ENCODE measurements at regions not wholly inside any gene's neighbourhood (a gene's known extent, or its start where the extent isn't known, plus 50 kb on each side); places are given as distances from the start of the nearest gene placed in this dataset.
"Not testable (repeated sequence)": the region's sequence is repeated elsewhere in the genome, so short reads cannot be mapped to it uniquely, and the experiment has no call there.

DNA sequence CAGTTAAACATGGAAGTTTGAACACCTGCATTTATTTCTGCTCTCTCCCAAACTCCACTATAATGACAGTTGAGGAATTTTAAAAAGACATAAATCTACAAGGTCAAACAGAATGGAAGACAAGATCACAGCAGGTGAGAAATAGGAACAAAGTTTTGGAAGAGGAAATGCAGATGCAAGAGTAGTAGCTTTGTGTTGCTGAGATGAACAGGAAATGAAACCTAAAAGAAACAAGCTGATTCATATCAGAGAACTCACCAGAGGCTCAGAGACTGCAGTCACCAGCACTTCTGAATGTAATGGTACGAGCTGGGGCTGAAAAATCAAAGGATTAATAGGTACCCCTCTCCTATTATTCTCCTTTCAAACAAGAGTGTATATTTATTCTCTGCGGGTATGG lies 459.9 kb downstream of the RAP2B start:
- peak; percentile 66 for DNase-seq

DNA sequence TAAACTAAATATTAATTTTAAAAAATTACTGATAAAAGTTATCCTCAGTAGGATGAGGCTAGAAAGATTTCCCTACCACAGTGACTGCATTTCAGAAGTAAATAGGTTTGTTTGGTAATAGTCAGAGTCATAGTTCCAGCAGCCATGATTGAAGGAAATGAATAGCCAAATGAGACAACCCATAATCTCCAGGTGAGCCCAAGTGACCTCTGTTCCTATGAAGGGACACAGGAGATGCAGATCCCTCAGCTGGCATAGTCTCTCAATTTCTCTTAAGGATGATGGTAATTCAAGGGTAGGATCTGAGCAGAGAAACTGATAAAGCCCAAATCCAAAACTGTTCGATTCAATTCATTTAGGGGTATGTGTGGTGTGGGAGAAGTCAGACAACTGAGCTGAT lies 461.8 kb downstream of the RAP2B start:
- DNase-seq, result no peak

DNA sequence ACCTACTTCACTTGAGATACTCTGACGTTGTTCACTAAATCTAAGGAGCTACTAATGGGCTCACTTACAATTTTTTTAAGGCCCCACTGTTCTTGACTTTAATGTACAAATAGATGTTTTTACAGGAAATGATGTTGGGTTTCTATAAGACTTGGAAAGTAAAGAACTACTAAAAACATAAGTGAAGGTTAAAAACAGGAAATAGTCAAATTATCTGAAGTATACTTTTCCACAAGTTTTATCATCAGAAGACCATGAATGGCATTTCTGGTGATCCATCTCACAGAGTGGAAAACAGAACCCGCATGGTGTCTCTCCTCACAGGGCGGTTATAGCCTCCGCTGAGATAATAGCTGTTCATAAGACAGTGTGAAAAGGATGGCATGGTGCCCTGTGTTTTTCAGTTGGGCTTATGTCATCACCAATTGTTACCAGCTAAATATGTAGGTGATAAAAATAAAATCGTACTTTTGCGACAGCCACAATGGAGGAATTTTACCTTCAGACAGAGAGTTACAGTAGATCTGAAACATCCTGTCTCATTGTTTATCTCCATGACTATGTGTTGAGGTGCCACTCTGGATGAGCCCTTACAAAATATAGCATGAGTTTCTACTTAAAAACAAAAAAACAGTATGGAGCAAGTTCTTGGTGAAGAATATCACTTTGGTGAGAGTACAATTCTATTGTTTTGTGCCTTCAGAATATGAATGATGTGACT lies 462.4 kb downstream of the RAP2B start:
- no peak for DNase-seq

DNA sequence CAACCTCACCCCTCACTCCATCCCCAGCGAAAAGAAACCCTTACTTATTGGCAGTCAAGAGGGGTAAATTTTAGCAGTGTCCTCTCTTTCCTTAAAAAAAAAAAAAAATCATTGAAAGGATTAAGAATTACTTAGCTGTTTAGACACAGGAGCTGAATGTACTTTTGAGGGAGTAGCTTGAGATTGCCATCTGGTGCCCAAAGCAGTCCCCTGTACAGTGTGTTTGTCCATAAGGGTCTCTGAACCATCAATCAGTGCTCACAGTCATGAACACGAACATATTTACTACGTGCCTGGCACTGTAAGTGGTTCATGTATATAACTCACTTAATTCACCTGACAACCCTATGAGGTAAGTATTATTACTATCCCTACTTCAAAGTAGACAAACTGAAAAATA lies 463.5 kb downstream of the RAP2B start:
- DNase-seq, result no peak

DNA sequence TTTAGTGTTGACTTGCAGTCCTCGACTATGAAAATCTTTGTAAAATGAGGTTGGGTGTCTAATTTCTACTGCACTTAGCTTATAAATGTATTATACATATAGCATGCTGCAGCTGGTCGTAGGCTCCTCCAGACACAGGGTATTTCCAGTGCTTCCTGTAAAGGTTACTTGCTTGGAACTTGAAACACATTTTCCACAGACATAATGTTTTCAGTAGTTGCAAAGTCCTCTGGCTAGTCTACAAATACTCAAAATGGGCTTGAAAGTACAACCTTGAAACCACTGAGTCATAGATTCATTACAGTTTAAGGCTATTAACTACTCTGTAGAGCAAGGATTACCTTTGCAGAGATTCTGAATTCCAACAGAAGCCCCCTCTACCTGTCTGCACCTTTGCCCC lies 464.1 kb downstream of the RAP2B start:
- DNase-seq, result no peak

DNA sequence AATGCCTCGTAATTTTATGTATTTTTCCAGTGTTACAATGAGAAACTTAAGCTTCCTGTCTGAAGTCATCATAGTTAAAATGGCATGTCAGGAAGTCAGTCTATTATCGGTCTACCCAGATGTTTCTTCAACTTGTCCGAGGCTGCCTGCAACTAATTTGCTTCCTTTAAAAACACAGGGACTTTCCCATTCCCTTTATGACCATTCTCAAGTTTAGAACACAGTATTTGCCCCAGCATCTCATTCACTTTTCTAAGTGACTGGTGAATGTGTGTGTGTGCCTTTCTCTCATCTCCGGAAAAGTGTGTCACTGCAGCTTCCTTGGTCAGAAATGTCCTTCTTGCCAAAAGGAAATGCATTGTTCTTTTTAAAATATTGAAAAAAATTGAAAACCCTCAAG lies 466.6 kb downstream of the RAP2B start:
- DNase-seq, result no peak

DNA sequence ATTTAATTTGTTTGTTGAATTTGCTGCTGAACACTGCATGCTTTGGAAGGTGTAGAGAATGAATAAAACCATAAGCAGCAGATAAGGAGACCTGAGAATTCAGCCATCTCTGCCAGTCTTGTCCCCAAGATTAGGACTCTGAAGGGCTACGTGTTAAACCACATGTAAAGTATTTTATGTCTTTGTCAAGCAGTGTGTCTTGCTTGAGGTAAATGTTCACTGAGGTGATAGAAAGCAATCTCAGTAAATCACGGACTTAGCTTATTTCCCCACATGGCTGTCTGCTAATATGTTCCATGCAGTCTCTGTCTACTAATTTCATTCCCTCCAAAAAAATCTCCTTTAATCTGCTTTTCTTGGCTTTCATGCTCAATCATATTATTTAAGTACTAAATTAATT lies 467.1 kb downstream of the RAP2B start:
- DNase-seq, result no peak

DNA sequence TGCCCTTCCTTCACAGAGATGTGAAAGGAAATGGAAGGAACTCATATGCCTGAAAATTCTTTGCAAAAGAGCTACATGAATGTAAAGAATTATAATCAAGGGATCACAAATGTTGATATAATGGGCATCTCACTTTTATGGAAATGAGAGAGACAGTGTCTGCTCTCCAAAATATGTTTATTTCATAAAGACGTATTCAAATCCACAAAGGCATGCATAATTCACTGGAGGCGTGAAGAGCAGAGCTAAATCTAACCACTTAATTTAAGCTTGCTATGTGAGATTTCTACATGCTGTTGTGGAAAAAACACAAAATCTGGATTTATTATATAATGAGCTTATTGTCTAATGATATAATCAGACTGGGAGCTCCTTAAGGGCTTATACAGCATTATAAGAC lies 469.1 kb downstream of the RAP2B start:
- no peak for DNase-seq

DNA sequence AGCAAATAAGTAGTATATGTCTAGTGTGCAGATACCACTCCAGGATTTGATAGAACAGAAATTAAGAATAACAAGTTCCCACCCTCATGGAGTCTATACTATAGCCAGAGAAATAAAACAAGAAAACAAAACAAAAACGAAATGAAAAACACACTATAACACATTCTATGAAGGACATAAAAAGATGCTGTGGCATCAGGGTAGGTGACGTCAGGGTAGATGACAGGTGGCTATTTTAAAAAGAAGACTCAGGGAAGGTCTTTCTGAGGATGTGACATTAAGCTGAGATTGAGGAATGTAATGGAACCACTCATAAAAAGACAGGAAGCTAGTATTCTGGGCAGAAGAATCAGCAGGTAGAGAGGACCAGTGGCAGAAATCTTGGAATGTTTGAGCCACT lies 469.6 kb downstream of the RAP2B start:
- no peak for DNase-seq

DNA sequence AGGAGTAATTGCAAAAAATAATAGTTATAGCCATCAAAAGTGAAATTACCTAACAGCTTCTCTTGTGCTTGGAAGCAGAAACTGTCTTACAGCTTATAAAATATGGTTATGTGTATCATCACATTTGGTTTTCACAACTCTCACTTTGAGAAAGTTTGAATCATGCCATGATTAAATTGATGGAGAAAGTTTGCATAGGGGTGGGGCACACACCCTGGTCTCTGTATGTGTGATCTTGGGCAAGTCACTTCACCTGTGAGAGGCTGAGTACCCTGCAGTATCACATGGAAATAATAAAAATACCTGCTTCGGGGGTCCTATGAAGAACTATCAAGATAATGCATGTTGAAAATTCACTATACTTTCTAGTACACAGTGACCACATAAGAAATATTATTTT lies 471.4 kb downstream of the RAP2B start:
- DNase-seq, result no peak

DNA sequence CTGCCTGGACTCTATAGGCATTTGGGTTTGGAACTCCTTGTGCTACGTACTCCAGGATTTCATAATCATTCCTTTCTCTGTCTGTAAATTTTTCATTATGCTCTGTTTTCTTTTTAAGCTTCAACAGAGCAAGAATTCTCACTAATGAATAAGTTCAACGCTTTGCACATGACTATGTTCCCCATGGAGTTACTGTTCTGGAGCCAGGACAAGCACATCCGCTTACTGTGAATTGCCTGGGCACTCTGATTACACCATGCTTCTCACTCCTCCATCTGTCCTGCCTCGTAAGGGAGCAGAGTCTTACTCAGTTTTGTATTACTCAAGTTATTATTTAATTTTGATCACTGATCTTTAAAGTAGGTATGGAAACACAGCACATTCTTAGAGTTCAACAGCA lies 472.7 kb downstream of the RAP2B start:
- no peak for DNase-seq

DNA sequence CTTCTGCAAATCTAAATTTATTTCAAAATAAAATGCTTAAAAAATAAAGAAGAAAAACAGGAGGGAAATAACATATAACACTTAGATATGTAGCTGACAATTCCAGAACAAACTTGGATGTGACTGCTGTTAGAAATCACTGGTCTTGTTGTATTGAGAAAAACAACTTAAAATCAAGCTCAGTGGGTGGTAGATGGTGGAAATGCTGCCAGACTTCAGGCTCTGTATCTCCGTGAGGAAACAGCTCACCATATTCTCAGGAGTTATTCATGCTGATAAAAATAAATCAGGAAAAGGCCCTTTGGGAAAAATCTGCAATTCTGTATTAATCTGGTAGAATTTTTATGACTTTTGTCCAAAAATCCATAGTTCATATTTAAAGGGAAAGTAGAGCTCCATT lies 477.6 kb downstream of the RAP2B start:
- DNase-seq, result no peak

DNA sequence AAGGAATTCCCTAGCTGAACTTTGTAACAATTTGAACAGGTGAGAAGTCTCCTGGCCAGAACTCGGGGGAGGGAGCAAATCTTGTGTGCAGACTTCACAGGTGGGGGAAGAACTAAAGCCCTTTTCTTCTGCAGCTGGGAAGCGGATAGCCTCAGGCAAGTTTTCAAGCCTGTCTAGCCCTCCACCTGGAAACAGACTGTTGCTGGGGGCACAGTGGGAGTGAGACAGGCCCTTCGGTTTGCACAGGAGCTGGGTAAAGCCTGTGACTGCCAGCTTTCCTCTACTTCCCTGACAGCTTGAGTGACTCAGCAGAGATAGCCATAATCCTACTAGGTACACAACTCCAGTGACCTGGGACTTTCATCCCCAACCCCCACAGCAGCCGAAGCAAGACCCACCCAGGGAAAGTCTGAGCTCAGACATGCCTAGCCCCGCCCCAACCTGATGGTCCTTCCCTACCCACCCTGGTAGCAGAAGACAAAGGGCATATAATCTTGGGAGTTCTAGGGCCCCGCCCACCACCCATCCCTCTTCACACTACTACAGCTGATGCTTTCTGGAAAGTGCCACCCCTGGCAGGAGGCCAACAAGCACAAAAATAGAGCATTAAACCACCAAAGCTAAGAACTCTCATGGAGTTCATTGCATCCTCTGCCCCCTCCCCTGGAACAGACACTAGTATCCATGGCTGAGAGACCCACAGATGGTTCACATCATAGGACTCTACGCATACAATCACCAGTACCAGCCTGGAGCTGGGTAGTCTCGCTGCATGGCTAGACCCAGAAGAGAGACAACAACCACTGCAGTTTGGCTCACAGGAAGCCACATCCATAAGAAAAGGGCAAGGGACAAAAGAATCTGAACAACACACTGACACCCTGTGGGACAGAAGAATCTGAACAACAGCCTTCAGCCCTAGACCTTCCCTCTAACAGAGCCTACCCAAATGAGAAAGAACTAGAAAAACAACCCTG lies 479.0 kb downstream of the RAP2B start:
- DNase-seq, result peak; percentile 22

DNA sequence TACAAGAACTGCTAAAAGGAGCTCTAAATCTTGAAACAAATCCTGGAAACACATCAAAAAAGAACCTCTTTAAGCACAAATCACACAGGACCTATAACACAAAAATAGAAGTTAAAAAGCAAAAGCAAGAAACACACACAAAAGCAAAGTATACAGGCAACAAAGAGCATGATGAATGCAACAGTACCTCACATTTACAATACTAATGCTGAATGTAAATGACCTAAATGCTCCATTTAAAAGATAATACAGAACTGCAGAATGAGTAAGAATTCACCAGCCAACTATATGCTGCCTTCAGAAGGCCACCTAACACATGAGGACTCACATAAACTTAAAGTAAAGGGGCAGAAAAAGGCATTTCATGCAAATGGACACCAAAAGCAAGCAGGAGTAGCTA lies 478.6 kb upstream of the ARHGEF26 start:
- DNase-seq, result not testable (repeated sequence)

DNA sequence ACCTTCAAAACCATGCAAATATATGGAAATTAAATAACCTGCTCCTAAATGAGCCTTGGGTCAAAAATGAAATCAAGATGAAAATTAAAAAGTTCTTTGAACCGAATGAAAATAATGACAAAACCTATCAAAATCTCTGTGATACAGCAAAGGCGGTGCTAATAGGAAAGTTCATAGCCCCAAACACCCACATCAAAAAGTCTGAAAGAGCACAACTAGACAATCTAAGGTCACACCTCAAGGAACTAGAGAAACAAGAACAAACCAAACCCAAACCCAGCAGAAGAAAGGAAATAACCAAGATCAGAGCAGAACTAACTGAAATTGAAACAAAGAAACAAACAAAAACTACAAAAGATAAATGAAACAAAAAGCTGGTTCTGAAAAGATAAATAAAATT lies 477.7 kb upstream of the ARHGEF26 start:
- DNase-seq, result not testable (repeated sequence)

DNA sequence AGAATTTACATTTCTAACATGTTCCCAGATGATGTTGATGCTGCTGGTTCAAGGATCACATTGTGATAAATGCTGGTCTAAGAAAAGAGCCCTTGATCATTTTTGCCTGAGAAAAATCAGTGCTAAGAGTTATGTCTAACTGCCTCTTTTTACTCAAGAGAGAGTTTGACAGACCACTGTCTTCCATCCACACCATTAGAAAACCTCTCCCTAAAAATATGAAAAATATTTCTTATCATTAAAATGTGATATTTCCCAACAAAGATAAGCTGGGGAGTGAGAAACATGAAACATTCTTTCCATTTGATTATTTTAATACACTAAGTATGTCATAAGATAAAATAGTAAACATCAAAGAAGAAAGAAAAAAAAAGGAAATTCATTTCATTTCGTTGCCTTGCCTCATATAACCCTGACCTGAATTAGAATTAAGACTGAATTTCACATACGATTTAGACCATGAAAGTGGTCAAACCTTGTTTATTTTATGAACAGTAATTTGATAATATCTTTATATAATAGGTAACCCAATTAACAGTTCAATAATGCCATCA lies 471.8 kb upstream of the ARHGEF26 start:
- DNase-seq, result no peak

DNA sequence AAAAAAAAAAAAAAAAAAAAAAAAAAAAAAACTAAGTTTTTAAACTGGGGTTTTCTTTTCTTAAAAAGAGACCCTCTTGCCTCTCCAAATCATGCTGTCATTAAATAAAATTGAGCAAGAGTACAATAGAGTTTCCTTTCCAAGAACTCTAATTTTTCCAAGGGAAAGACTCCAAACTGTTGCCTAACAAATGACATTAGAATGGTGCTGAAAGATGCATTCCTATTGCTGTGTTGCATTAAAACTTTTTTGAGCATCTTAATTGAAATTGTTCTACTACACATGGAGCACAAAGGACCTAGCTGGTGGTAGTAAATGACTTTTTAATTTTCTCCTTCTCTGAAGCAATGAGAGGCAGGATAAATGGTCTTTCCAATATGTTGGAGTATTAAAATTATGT lies 469.1 kb upstream of the ARHGEF26 start:
- no peak for DNase-seq

DNA sequence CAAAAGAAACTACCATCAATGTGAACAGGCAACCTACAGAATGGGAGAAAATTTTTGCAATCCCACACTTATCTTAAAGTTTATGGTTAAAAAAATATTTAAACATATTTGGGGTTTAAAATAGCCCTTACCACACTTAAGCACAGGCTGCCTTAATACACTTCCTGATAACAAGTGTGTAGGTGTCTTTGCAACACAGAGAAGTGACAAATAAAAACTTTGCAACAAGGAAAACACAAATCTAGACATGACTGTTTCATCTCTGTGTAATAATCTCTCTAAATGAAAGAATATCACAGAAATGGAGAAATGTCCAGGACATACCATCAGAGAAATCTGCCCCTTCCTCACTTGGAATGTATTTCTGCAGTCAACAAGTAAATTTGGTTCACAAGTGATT lies 464.1 kb upstream of the ARHGEF26 start:
- DNase-seq, result no peak

DNA sequence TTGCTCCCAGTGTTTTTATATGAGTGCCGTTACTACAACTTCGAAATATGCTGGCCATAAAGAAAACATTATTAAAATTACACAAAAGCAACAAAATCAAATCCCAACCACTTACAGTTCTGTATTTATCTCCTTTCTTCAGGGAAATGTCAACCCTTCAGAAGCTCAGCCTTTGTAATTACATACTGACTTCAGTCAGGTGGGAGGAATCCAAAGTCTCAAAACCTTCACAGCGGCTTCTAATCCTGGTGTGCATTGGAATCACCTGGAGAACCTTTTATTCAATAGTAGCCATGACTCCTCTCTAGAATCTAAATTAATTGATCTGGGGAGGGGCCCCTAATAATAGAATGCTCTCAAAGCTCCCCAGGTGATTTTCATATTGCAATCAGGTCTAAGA lies 463.7 kb upstream of the ARHGEF26 start:
- no peak for DNase-seq

DNA sequence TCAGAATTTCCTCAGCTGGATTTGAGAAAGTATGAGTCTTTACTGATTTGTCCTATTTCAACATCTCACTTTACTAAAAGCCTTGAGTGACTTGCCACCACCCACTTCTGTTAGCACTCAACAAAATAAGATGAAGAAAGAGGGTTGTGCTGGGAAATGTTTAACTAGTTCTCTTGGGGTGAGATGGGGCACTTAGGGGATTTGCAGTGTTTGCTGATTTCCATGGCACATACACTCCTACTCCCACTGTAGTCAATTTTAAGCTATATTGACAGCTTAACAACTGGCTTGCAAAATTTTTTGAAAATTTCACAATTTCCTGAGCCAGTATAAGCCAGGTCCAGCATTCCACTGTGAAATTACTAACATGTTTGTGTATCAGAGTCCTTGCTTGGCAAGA lies 463.1 kb upstream of the ARHGEF26 start:
- no peak for DNase-seq

DNA sequence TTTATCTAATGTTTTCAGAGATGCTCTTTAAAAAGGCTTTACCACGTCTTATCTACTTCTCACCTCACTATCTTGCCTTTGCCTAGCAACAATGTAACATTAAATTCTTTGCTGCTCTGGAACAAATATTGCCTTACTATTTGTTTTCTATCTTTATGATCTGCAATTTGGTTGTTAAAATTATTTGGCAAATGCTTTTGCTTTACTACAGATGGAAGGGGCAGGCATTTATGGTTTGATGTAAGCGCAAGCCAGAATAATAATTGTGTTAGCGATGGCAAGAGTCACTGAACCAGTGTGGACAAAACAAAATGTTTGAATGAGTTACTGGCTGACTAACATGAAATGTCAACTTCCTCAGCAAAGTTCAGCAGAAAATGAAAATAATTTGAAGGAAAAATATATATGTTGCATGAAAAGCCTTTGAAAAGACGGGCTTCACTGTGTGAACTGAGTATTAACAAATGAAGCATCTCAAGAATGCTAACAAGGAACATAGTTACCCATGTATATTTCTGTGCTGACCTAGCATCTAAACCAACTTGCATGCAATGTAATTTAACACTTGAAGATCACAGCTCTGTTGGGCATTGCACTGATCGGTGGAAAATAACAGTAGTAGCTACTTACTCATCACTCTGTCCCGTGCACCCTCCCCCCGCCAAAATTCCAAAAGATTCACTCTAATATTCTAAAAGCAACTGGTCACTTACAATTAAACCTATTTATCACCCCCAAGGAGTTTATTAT lies 454.0 kb upstream of the ARHGEF26 start:
- DNase-seq, result no peak

DNA sequence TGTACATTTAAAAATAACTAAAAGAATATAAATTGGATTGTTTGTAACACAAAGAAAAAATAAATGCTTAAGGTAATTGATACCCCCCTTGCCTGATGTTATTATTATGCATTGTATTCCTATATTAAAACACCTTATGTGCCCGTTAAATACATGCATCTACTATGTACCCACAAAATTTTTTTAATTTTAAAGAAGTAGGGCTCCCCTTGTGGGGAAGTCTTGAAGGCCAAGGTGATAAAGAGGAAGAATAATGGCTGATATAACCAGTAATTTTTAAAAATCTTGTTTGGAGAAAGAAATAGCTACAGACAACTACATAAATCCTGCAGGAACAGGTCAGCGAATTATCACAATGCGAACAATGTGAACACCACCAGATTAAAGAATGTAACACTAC lies 451.7 kb upstream of the ARHGEF26 start:
- DNase-seq, result no peak

DNA sequence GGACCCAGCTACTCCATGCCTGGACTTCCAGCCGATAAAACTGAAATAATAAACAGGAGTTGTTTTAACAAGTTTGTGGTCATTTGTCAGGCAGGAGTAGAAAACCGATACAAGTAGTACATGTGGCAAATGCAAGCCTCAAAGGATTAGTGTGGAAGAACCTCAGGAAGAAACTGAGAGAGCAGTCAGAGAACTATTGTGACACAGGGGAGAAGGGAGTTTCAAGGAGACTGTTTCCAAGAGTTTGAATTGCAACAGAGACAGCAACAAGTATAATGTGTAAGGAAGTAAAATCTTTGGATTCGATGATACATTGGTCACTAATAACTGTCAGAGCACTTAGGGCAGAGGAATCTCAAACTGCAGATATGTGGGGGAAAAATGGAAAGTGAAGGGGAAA lies 450.6 kb upstream of the ARHGEF26 start:
- DNase-seq, result no peak

Data from RPMI8226 (cell line).